ENCODE measurements at regions not wholly inside any gene's neighbourhood (a gene's known extent, or its start where the extent isn't known, plus 50 kb on each side); places are given as distances from the start of the nearest gene placed in this dataset.

GRCh38 chr4:159540501-159540900 is 437.6 kb downstream of the RAPGEF2 start:
- TF ChIP-seq NR2C2 (IDR thresholded peaks at IDR 0.05; ENCODE audit: borderline replicate concordance, control insufficient read depth, insufficient read length, low read depth) (no peak), CHD1 (IDR thresholded peaks at IDR 0.05; ENCODE audit: low read depth, low read length) (no peak), ELK1 (IDR thresholded peaks at IDR 0.05; ENCODE audit: low read depth, low read length) (no peak), REST (IDR thresholded peaks at IDR 0.05; ENCODE audit: low read depth, low read length) (no peak), SPI1 (IDR thresholded peaks at IDR 0.05; ENCODE audit: borderline replicate concordance, insufficient read depth, low read depth, low read length) (no peak), TBL1XR1 (IDR thresholded peaks at IDR 0.05; ENCODE audit: low read depth, low read length) (no peak), CREB1 (IDR thresholded peaks at IDR 0.05; ENCODE audit: low read depth) (no peak)
